A549 (cell line): ENCODE measurements at regions not wholly inside any gene's neighbourhood (a gene's known extent, or its start where the extent isn't known, plus 50 kb on each side); places are given as distances from the start of the nearest gene placed in this dataset.

Experiments used
- ATAC-seq, 2 experiments: fragments of 200-7000 bp in 1 of 2; fragments of >200 bp in 1 of 2; cut with Nextera tagmentation in 1 of 2; cut with Tn5 transposase in 1 of 2; 3 replicates each; pipeline versions ENCODE4 v1.8.0 to v1.9.1; 2018 to 2020; ENCODE audit warnings: mild to moderate bottlenecking in 1 of 2, moderate library complexity in 1 of 2
- CTCF ChIA-PET: fragments of 300-600 bp; sonication (Branson Sonifier 250); formaldehyde crosslinking; extraction: SDS; loops from one replicate; lab custom pipeline; 2021; ENCODE audit warnings: antibody characterized with exemption, inconsistent platforms; lab: Yijun Ruan, JAX
- POLR2A ChIA-PET: fragments of 350-600 bp; formaldehyde crosslinking; extraction: SDS; loops from one replicate; lab custom pipeline; 2021; ENCODE audit warnings: antibody characterized with exemption, inconsistent platforms; lab: Yijun Ruan, JAX
- DNase-seq, 2 experiments: peaks; one replicate each; pipeline versions ENCODE4 v3.0.0 to v3.0.0-alpha.2; 2011 to 2016; ENCODE audit warnings: low read depth in 1 of 2, low spot score in 1 of 2
- FAIRE-seq: peaks from 2 replicates; lab custom pipeline; 2011; peaks lifted over from hg19 to GRCh38; lab: Jason Lieb, UNC
- H3K27ac ChIP-seq, 2 experiments: fragments of >200 bp; sonication (Bioruptor Twin); formaldehyde crosslinking; 3 replicates each; pipeline ENCODE4 v1.5.1; 2016 to 2017
- H3K4me1 ChIP-seq: fragments of >200 bp; sonication (Bioruptor Twin); formaldehyde crosslinking; 3 replicates; pipeline ENCODE4 v1.6.1; 2016
- H3K4me2 ChIP-seq: fragments of >200 bp; sonication (Bioruptor Twin); formaldehyde crosslinking; 3 replicates; pipeline ENCODE4 v1.6.1; 2016
- H3K4me3 ChIP-seq: fragments of >200 bp; sonication (Bioruptor Twin); formaldehyde crosslinking; 3 replicates; pipeline ENCODE4 v1.5.1; 2016
- H3K9me3 ChIP-seq: fragments of >200 bp; sonication (Bioruptor Twin); formaldehyde crosslinking; 3 replicates; pipeline ENCODE4 v1.6.1; 2016
- CHD2 ChIP-seq: fragments of 150-350 bp; IDR thresholded peaks from 2 replicates; pipeline ENCODE4 v1.6.1; 2014; ENCODE audit warnings: low read length; ENCODE audit not compliant: partially characterized antibody
- CHD4 ChIP-seq: fragments of 200-600 bp; sonication (generic); IDR thresholded peaks from 2 replicates; pipeline ENCODE4 v1.6.1; 2016; ENCODE audit warnings: antibody characterized with exemption, mild to moderate bottlenecking, borderline replicate concordance
- FOSL2 ChIP-seq, 2 experiments: fragments of 450-650 bp in 1 of 2; fragments of >200 bp in 1 of 2; sonication (Bioruptor Twin) in 1 of 2; formaldehyde crosslinking; IDR thresholded peaks; 2 replicates each; pipeline versions ENCODE4 v1.5.0 to v1.6.1; 2016 to 2020; ENCODE audit warnings: mild to moderate bottlenecking in 1 of 2, moderate library complexity in 1 of 2
- FOXS1 ChIP-seq: fragments of 250-450 bp; sonication (Bioruptor Pico); IDR thresholded peaks from 2 replicates; pipeline ENCODE4 v1.5.0; 2020; ENCODE audit warnings: mild to moderate bottlenecking, moderate library complexity
- GATA3 ChIP-seq: IDR thresholded peaks from 2 replicates; pipeline ENCODE4 v1.6.1; 2012; ENCODE audit warnings: borderline replicate concordance
- HES2 ChIP-seq: fragments of >200 bp; sonication (Bioruptor Twin); formaldehyde crosslinking; IDR thresholded peaks from 2 replicates; pipeline ENCODE4 v1.6.1; 2016
- HMGXB4 ChIP-seq: fragments of 250-450 bp; sonication (Bioruptor Pico); IDR thresholded peaks from 2 replicates; pipeline ENCODE4 v1.5.0; 2021; ENCODE audit warnings: mild to moderate bottlenecking, moderate library complexity, borderline replicate concordance
- HOXA7 ChIP-seq: fragments of 250-450 bp; sonication (Bioruptor Pico); IDR thresholded peaks from 2 replicates; pipeline ENCODE4 v1.5.0; 2020; ENCODE audit warnings: mild to moderate bottlenecking, moderate library complexity
- KDM5A ChIP-seq: fragments of 200-600 bp; sonication (generic); IDR thresholded peaks from 2 replicates; pipeline ENCODE4 v1.6.1; 2016; ENCODE audit warnings: antibody characterized with exemption, mild to moderate bottlenecking
- NFE2L2 ChIP-seq: fragments of 150-350 bp; conservative IDR thresholded peaks from 2 replicates; pipeline ENCODE4 v1.6.1; 2014; ENCODE audit warnings: low read length
- NPAS2 ChIP-seq: fragments of 250-450 bp; sonication (Bioruptor Pico); IDR thresholded peaks from 2 replicates; pipeline ENCODE4 v1.8.0; 2022; ENCODE audit warnings: mild to moderate bottlenecking, moderate library complexity, borderline replicate concordance
- RAD21 ChIP-seq, 2 experiments: fragments of >200 bp in 1 of 2; sonication (Bioruptor Twin) in 1 of 2; formaldehyde crosslinking in 1 of 2; IDR thresholded peaks in 1 of 2; conservative IDR thresholded peaks in 1 of 2; 2 replicates in 1 of 2; 3 replicates in 1 of 2; pipeline ENCODE4 v1.6.1; 2012 to 2018; ENCODE audit warnings: inconsistent platforms in 1 of 2
- RCOR1 ChIP-seq: fragments of 150-350 bp; IDR thresholded peaks from 2 replicates; pipeline ENCODE4 v1.6.1; 2014; ENCODE audit warnings: antibody characterized with exemption, low read length, low read depth
- REST ChIP-seq: fragments of 200-600 bp; sonication (generic); IDR thresholded peaks from 2 replicates; pipeline ENCODE4 v1.6.1; 2016; ENCODE audit warnings: antibody characterized with exemption, mild to moderate bottlenecking, moderate library complexity
- RFX5 ChIP-seq: fragments of 450-650 bp; IDR thresholded peaks from 2 replicates; pipeline ENCODE4 v1.7.1; 2014; ENCODE audit warnings: antibody characterized with exemption, mild to moderate bottlenecking, moderate library complexity
- SMC3 ChIP-seq: fragments of >200 bp; sonication (Bioruptor Twin); formaldehyde crosslinking; IDR thresholded peaks from 3 replicates; pipeline ENCODE4 v1.6.1; 2018; ENCODE audit warnings: inconsistent platforms
- TFCP2L1 ChIP-seq: fragments of 250-450 bp; sonication (Bioruptor Pico); IDR thresholded peaks from 2 replicates; pipeline ENCODE4 v1.5.0; 2021; ENCODE audit warnings: mild to moderate bottlenecking
- TP53 ChIP-seq: fragments of 250-450 bp; sonication (Bioruptor Pico); IDR thresholded peaks from 2 replicates; pipeline ENCODE4 v1.5.0; 2021; ENCODE audit warnings: mild to moderate bottlenecking, moderate library complexity
- USF2 ChIP-seq: fragments of 450-650 bp; IDR thresholded peaks from 2 replicates; pipeline ENCODE4 v1.6.1; 2014; ENCODE audit warnings: antibody characterized with exemption
- WGBS: methylation state at CpG from one replicate; pipeline ENCODE4 v1.1.6; 2017; ENCODE audit errors: missing lambda C conversion rate; 5-methylcytosine and 5-hydroxymethylcytosine counted together

GRCh38 chr18:10279905-10280644, 174.4 kb upstream of the APCDD1 start:
- Histone ChIP-seq H3K9me3 (no peaks in the 10 kb centered on the region), H3K4me3 (no peak overlapping the region), H3K4me2 (no peak overlapping the region), H3K4me1 (no peaks in the 10 kb centered on the region), H3K27ac (no peak overlapping the region)
- ChIA-PET CTCF (no interaction called here), POLR2A (no interaction called here)
- FAIRE-seq (no peak), ATAC-seq (no peak), DNase-seq (no peak)
- WGBS = 28% methylated on average over 9 of the region's 9 CpGs
- TF ChIP-seq HES2 (no peak), HOXA7 (CRISPR knock-in tag) (no peak), TFCP2L1 (CRISPR knock-in tag) (no peak), GATA3 (no peak)

GRCh38 chr18:10284540-10285282, 169.7 kb upstream of the APCDD1 start:
- H3K4me2 ChIP-seq = no peak overlapping the region
- no peak for ATAC-seq
- WGBS = 36% methylated on average over 13 of the region's 13 CpGs
- DNase-seq = no peak
- no peak overlapping the region for H3K4me3 ChIP-seq
- no peaks in the 10 kb centered on the region; the same call in 2 of the 3 replicates for H3K9me3 ChIP-seq
- H3K27ac ChIP-seq = no peak overlapping the region
- ChIA-PET CTCF (no interaction called here), POLR2A (no interaction called here)
- FAIRE-seq = no peak
- no peaks in the 10 kb centered on the region for H3K4me1 ChIP-seq
- TF ChIP-seq FOSL2 (IDR thresholded peaks at IDR 0.05) (no peak), FOSL2 (CRISPR knock-in tag; IDR thresholded peaks at IDR 0.05) (no peak), NPAS2 (no peak), SMC3 (no peak), CHD2 (no peak), NFE2L2 (no peak), USF2 (no peak), FOXS1 (no peak), CHD4 (no peak), GATA3 (no peak), RFX5 (no peak), REST (no peak)

- CTCF ChIA-PET = no interaction called here
- DNase-seq (no peak), FAIRE-seq (no peak)
Observed at GRCh38 chr18:10285283-10285640, 169.2 kb upstream of the APCDD1 start.

More at GRCh38 chr18:10285283-10285640, 169.2 kb upstream of the APCDD1 start:
- 57% methylated on average over 3 of the region's 3 CpGs for WGBS
- no peak overlapping the region for H3K4me3 ChIP-seq
- no peaks in the 10 kb centered on the region for H3K4me1 ChIP-seq
- no peaks in the 10 kb centered on the region; the same call in 2 of the 3 replicates for H3K9me3 ChIP-seq
- no peak for TF ChIP-seq HMGXB4 (CRISPR knock-in tag)
- TF ChIP-seq RAD21 (conservative IDR thresholded peaks at IDR 0.05 in 1 of 2, IDR thresholded peaks at IDR 0.05 in 1 of 2) = no peak
- no peak for TF ChIP-seq CHD2
- TF ChIP-seq TP53 = no peak
- TF ChIP-seq SMC3 = no peak
- no peak for TF ChIP-seq KDM5A
- TF ChIP-seq RCOR1 = no peak
- no peak for TF ChIP-seq NPAS2
- H3K27ac ChIP-seq = no peak overlapping the region
- H3K4me2 ChIP-seq = no peak overlapping the region
- ATAC-seq = no peak
- POLR2A ChIA-PET = no interaction called here
